HG03135 (cell line): ENCODE measurements at regions not wholly inside any gene's neighbourhood (a gene's known extent, or its start where the extent isn't known, plus 50 kb on each side); places are given as distances from the start of the nearest gene placed in this dataset.

ENCODE experiments used
- ATAC-seq: cut with Tn5 transposase; IDR thresholded peaks from one replicate; pipeline ENCODE4 v1.9.1; 2021; ENCODE audit warnings: mild to moderate bottlenecking, moderate library complexity; ENCODE audit not compliant: unreplicated experiment

GRCh38 chr6:147805155-147805554 lies 296.7 kb downstream of the SAMD5 start:
- no peak for ATAC-seq

GRCh38 chr6:147806697-147807096 lies 298.2 kb downstream of the SAMD5 start:
- ATAC-seq = no peak

GRCh38 chr6:147808640-147809039 lies 300.1 kb downstream of the SAMD5 start:
- ATAC-seq = no peak

GRCh38 chr6:147811913-147812629 lies 303.6 kb downstream of the SAMD5 start:
- ATAC-seq = no peak

- ATAC-seq = no peak
These were observed 308.7 kb downstream of the SAMD5 start for GRCh38 chr6:147817042-147817689.

- no peak for ATAC-seq
These were observed 312.0 kb downstream of the SAMD5 start for GRCh38 chr6:147820520-147820919.

- no peak for ATAC-seq
These were observed 312.9 kb downstream of the SAMD5 start for GRCh38 chr6:147821295-147821897.

- ATAC-seq = no peak
These were observed 315.4 kb downstream of the SAMD5 start for GRCh38 chr6:147823936-147824335.

- no peak for ATAC-seq
These were observed 317.4 kb downstream of the SAMD5 start for GRCh38 chr6:147825848-147826247.

- ATAC-seq = no peak
These were observed 318.2 kb downstream of the SAMD5 start for GRCh38 chr6:147826698-147827097.

GRCh38 chr6:147829418-147829817 lies 320.9 kb downstream of the SAMD5 start:
- ATAC-seq = no peak

GRCh38 chr6:147829835-147830234 lies 321.3 kb downstream of the SAMD5 start:
- ATAC-seq = no peak

- no peak for ATAC-seq
These were observed 322.9 kb downstream of the SAMD5 start for GRCh38 chr6:147831356-147831755.

- ATAC-seq = no peak
These were observed 325.1 kb downstream of the SAMD5 start for GRCh38 chr6:147833607-147834006.

- ATAC-seq = no peak
These were observed 325.7 kb downstream of the SAMD5 start for GRCh38 chr6:147834084-147834776.

GRCh38 chr6:147837540-147837939 lies 329.1 kb downstream of the SAMD5 start:
- no peak for ATAC-seq

- no peak for ATAC-seq
These were observed 331.5 kb downstream of the SAMD5 start for GRCh38 chr6:147839708-147840610.

- ATAC-seq = no peak
These were observed 333.2 kb downstream of the SAMD5 start for GRCh38 chr6:147841547-147842148.

GRCh38 chr6:147849401-147850330 lies 341.2 kb downstream of the SAMD5 start:
- no peak for ATAC-seq
